ENCODE measurements at regions not wholly inside any gene's neighbourhood (a gene's known extent, or its start where the extent isn't known, plus 50 kb on each side); places are given as distances from the start of the nearest gene placed in this dataset.

DNA sequence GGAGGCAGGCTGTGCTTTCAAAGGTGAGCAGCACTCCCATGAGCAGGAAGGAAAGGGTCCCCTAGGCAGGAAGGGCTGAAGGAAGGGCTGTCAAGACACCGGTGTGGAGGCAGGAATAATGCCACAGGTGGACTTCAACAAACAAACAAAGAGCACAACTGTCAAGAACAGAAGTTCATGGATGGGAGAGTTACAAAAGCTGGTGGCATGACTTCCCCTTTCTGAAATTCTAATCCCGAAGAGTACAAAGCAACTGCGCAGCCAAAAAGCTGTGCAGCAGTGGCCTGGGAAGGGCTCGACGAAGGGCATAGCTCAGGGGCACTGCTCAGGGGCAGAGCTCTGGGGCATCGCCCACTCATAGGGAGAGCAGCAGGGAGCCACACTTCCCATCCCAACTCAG is 582.3 kb upstream of the DIPK2B start:
- TF ChIP-seq, protein P1, sequence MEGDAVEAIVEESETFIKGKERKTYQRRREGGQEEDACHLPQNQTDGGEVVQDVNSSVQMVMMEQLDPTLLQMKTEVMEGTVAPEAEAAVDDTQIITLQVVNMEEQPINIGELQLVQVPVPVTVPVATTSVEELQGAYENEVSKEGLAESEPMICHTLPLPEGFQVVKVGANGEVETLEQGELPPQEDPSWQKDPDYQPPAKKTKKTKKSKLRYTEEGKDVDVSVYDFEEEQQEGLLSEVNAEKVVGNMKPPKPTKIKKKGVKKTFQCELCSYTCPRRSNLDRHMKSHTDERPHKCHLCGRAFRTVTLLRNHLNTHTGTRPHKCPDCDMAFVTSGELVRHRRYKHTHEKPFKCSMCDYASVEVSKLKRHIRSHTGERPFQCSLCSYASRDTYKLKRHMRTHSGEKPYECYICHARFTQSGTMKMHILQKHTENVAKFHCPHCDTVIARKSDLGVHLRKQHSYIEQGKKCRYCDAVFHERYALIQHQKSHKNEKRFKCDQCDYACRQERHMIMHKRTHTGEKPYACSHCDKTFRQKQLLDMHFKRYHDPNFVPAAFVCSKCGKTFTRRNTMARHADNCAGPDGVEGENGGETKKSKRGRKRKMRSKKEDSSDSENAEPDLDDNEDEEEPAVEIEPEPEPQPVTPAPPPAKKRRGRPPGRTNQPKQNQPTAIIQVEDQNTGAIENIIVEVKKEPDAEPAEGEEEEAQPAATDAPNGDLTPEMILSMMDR (IDR thresholded peaks at IDR 0.05), result no peak
- no peak for TF ChIP-seq POLR2A (IDR thresholded peaks at IDR 0.05)

All from thyroid gland (tissue), 4 donors.